Liver (tissue), 8 donors: ENCODE measurements at regions not wholly inside any gene's neighbourhood (a gene's known extent, or its start where the extent isn't known, plus 50 kb on each side); places are given as distances from the start of the nearest gene placed in this dataset.
A peak's percentile ranks its signal among the peaks of the same experiment; 100 is the strongest.

Source experiments
- DNase-seq: peaks from one replicate; pipeline ENCODE4 v3.0.0-alpha.2; 2017; ENCODE audit warnings: low spot score
- H3K27ac ChIP-seq, 2 donors: one replicate each; pipeline ENCODE4 v1.7.0; 2013; ENCODE audit warnings: inconsistent platforms in 2 of 2, low read length in 2 of 2, control low read depth in 1 of 2, low read depth in 1 of 2, mild to moderate bottlenecking in 1 of 2
- H3K27me3 ChIP-seq, 4 donors: one replicate each; pipeline versions ENCODE4 v1.6.1 to v1.7.0; 2013; ENCODE audit warnings: low read length in 3 of 4, inconsistent platforms in 1 of 4, mild to moderate bottlenecking in 1 of 4, moderate library complexity in 1 of 4; ENCODE audit not compliant: control insufficient read depth in 4 of 4, insufficient read depth in 4 of 4
- H3K36me3 ChIP-seq, 4 donors: one replicate each; pipeline versions ENCODE4 v1.6.1 to v1.7.0; 2013; ENCODE audit warnings: low read length in 3 of 4, mild to moderate bottlenecking in 3 of 4, low read depth in 1 of 4, moderate library complexity in 1 of 4; ENCODE audit not compliant: control insufficient read depth in 4 of 4, insufficient read depth in 3 of 4
- H3K4me1 ChIP-seq, 4 donors: one replicate each; pipeline versions ENCODE4 v1.6.1 to v1.7.0; 2013; ENCODE audit warnings: low read length in 3 of 4, mild to moderate bottlenecking in 3 of 4, moderate library complexity in 1 of 4; ENCODE audit not compliant: control insufficient read depth in 4 of 4, insufficient read depth in 4 of 4
- H3K4me3 ChIP-seq, 3 donors: one replicate each; pipeline versions ENCODE4 v1.6.1 to v1.7.0; 2013; ENCODE audit warnings: low read length in 3 of 3, control low read depth in 1 of 3, low read depth in 1 of 3, mild to moderate bottlenecking in 1 of 3
- H3K9ac ChIP-seq, 2 donors: one replicate each; pipeline ENCODE4 v1.7.0; 2013; ENCODE audit warnings: low read length in 2 of 2, mild to moderate bottlenecking in 2 of 2, moderate library complexity in 2 of 2, control low read depth in 1 of 2, low read depth in 1 of 2
- H3K9me3 ChIP-seq, 4 donors: one replicate each; pipeline versions ENCODE4 v1.6.1 to v1.7.0; 2013; ENCODE audit warnings: low read length in 3 of 4; ENCODE audit not compliant: control insufficient read depth in 4 of 4
- EGR1 ChIP-seq, 2 donors: IDR thresholded peaks; 2 replicates each; pipeline ENCODE4 v1.6.1; 2016 to 2018; ENCODE audit warnings: antibody characterized with exemption in 2 of 2, low read depth in 2 of 2
- FOXA1 ChIP-seq: IDR thresholded peaks from 2 replicates; pipeline ENCODE4 v1.6.1; 2016; ENCODE audit warnings: antibody characterized with exemption
- FOXA2 ChIP-seq: IDR thresholded peaks from 2 replicates; pipeline ENCODE4 v1.6.1; 2016; ENCODE audit warnings: antibody characterized with exemption
- GABPA ChIP-seq, 2 donors: IDR thresholded peaks in 1 of 2; conservative IDR thresholded peaks in 1 of 2; 2 replicates each; pipeline ENCODE4 v1.6.1; 2016; ENCODE audit warnings: antibody characterized with exemption in 2 of 2, mild to moderate bottlenecking in 1 of 2, moderate library complexity in 1 of 2
- HNF4A ChIP-seq, 2 donors: conservative IDR thresholded peaks; 2 replicates each; pipeline ENCODE4 v1.6.1; 2016; ENCODE audit warnings: antibody characterized with exemption in 2 of 2, mild to moderate bottlenecking in 2 of 2
- HNF4G ChIP-seq: IDR thresholded peaks from 2 replicates; pipeline ENCODE4 v1.6.1; 2016; ENCODE audit warnings: antibody characterized with exemption
- JUND ChIP-seq, 2 donors: IDR thresholded peaks; 2 replicates each; pipeline ENCODE4 v1.6.1; 2016; ENCODE audit warnings: antibody characterized with exemption in 2 of 2
- NR2F2 ChIP-seq: IDR thresholded peaks from 2 replicates; pipeline ENCODE4 v1.6.1; 2016; ENCODE audit warnings: antibody characterized with exemption
- RAD21 ChIP-seq, 2 donors: IDR thresholded peaks; 2 replicates each; pipeline ENCODE4 v1.6.1; 2016; ENCODE audit warnings: antibody characterized with exemption in 2 of 2, mild to moderate bottlenecking in 2 of 2
- RXRA ChIP-seq, 2 donors: IDR thresholded peaks; 2 replicates each; pipeline ENCODE4 v1.6.1; 2017 to 2018; ENCODE audit warnings: antibody characterized with exemption in 2 of 2, mild to moderate bottlenecking in 1 of 2
- SP1 ChIP-seq: IDR thresholded peaks from 2 replicates; pipeline ENCODE4 v1.6.1; 2018; ENCODE audit warnings: antibody characterized with exemption, mild to moderate bottlenecking
- TAF1 ChIP-seq: conservative IDR thresholded peaks from 2 replicates; pipeline ENCODE4 v1.6.1; 2016; ENCODE audit warnings: antibody characterized with exemption, mild to moderate bottlenecking
- YY1 ChIP-seq: IDR thresholded peaks from 2 replicates; pipeline ENCODE4 v1.6.1; 2016; ENCODE audit warnings: antibody characterized with exemption, mild to moderate bottlenecking
- WGBS: extraction: QIAGEN DNeasy Blood & Tissue Kit; methylation state at CpG from one replicate; pipeline ENCODE4 v1.1.7; 2013; 5-methylcytosine and 5-hydroxymethylcytosine counted together
- TF ChIP-seq, protein P1 (sequence below): IDR thresholded peaks from 2 replicates; pipeline ENCODE4 v1.6.1; 2016; ENCODE audit warnings: antibody characterized with exemption
- TF ChIP-seq, protein P2 (sequence below): IDR thresholded peaks from 2 replicates; pipeline ENCODE4 v1.6.1; 2016; ENCODE audit warnings: antibody characterized with exemption
- TF ChIP-seq, protein P3 (sequence below): IDR thresholded peaks from 2 replicates; pipeline ENCODE4 v1.6.1; 2016; ENCODE audit warnings: antibody characterized with exemption, mild to moderate bottlenecking
- TF ChIP-seq, protein P4 (sequence below): IDR thresholded peaks from 2 replicates; pipeline ENCODE4 v1.6.1; 2016; ENCODE audit warnings: antibody characterized with exemption
- TF ChIP-seq, protein P5 (sequence below): fragments of 150-350 bp; IDR thresholded peaks from 2 replicates; pipeline ENCODE4 v1.5.1; 2017; ENCODE audit warnings: improper control_type of control experiment, low read depth, low read length; ENCODE audit not compliant: missing input control
- donor health status: healthy.
- donor health status: healthy.
- donor health status: healthy.
- donor health status: healthy.
- donor health status: healthy.

DNA sequence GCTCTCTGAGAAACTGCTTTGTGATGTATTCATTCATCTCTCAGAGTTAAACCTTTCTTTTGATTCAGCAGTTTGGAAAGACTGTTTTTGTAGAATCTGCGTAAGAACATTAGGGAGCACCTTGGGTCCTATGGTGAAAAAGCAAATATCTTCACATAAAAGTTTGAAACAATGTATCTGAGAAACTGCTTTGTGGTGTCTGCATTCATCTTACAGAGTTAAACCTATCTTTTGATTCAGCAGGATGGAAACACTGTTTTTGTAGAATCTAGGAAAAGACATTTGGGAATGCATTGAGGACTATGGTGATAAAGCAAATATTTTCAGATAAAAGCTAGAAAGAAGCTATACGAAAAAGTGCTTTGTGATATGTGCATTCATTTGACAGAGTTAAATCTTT lies 361.3 kb downstream of the OR4C45 start:
- TF ChIP-seq, protein P1, sequence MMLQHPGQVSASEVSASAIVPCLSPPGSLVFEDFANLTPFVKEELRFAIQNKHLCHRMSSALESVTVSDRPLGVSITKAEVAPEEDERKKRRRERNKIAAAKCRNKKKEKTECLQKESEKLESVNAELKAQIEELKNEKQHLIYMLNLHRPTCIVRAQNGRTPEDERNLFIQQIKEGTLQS: no peak
- no peak for TF ChIP-seq NR2F2
- TF ChIP-seq TAF1: no peak
- TF ChIP-seq JUND (IDR thresholded peaks at IDR 0.05): no peak
- no peak for TF ChIP-seq FOXA2
- TF ChIP-seq, protein P2, sequence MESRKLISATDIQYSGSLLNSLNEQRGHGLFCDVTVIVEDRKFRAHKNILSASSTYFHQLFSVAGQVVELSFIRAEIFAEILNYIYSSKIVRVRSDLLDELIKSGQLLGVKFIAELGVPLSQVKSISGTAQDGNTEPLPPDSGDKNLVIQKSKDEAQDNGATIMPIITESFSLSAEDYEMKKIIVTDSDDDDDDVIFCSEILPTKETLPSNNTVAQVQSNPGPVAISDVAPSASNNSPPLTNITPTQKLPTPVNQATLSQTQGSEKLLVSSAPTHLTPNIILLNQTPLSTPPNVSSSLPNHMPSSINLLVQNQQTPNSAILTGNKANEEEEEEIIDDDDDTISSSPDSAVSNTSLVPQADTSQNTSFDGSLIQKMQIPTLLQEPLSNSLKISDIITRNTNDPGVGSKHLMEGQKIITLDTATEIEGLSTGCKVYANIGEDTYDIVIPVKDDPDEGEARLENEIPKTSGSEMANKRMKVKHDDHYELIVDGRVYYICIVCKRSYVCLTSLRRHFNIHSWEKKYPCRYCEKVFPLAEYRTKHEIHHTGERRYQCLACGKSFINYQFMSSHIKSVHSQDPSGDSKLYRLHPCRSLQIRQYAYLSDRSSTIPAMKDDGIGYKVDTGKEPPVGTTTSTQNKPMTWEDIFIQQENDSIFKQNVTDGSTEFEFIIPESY: no peak
- TF ChIP-seq SP1: no peak
- no peak for TF ChIP-seq HNF4A (conservative IDR thresholded peaks at IDR 0.05)
- TF ChIP-seq RAD21 (IDR thresholded peaks at IDR 0.05): no peak
- TF ChIP-seq RXRA (IDR thresholded peaks at IDR 0.05): no peak
- TF ChIP-seq, protein P3, sequence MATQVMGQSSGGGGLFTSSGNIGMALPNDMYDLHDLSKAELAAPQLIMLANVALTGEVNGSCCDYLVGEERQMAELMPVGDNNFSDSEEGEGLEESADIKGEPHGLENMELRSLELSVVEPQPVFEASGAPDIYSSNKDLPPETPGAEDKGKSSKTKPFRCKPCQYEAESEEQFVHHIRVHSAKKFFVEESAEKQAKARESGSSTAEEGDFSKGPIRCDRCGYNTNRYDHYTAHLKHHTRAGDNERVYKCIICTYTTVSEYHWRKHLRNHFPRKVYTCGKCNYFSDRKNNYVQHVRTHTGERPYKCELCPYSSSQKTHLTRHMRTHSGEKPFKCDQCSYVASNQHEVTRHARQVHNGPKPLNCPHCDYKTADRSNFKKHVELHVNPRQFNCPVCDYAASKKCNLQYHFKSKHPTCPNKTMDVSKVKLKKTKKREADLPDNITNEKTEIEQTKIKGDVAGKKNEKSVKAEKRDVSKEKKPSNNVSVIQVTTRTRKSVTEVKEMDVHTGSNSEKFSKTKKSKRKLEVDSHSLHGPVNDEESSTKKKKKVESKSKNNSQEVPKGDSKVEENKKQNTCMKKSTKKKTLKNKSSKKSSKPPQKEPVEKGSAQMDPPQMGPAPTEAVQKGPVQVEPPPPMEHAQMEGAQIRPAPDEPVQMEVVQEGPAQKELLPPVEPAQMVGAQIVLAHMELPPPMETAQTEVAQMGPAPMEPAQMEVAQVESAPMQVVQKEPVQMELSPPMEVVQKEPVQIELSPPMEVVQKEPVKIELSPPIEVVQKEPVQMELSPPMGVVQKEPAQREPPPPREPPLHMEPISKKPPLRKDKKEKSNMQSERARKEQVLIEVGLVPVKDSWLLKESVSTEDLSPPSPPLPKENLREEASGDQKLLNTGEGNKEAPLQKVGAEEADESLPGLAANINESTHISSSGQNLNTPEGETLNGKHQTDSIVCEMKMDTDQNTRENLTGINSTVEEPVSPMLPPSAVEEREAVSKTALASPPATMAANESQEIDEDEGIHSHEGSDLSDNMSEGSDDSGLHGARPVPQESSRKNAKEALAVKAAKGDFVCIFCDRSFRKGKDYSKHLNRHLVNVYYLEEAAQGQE: no peak
- TF ChIP-seq FOXA1: no peak
- TF ChIP-seq EGR1 (IDR thresholded peaks at IDR 0.05; ENCODE audit: low read depth in 2 of 2): no peak
- no peak for TF ChIP-seq YY1
- TF ChIP-seq, protein P4, sequence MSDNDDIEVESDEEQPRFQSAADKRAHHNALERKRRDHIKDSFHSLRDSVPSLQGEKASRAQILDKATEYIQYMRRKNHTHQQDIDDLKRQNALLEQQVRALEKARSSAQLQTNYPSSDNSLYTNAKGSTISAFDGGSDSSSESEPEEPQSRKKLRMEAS: no peak
- TF ChIP-seq, protein P5, sequence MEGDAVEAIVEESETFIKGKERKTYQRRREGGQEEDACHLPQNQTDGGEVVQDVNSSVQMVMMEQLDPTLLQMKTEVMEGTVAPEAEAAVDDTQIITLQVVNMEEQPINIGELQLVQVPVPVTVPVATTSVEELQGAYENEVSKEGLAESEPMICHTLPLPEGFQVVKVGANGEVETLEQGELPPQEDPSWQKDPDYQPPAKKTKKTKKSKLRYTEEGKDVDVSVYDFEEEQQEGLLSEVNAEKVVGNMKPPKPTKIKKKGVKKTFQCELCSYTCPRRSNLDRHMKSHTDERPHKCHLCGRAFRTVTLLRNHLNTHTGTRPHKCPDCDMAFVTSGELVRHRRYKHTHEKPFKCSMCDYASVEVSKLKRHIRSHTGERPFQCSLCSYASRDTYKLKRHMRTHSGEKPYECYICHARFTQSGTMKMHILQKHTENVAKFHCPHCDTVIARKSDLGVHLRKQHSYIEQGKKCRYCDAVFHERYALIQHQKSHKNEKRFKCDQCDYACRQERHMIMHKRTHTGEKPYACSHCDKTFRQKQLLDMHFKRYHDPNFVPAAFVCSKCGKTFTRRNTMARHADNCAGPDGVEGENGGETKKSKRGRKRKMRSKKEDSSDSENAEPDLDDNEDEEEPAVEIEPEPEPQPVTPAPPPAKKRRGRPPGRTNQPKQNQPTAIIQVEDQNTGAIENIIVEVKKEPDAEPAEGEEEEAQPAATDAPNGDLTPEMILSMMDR: no peak
- no peak for TF ChIP-seq HNF4G
- no peak overlapping the region for H3K9ac ChIP-seq
- H3K36me3 ChIP-seq: no peaks in the 10 kb centered on the region
- H3K4me1 ChIP-seq: no peaks in the 10 kb centered on the region
- H3K27me3 ChIP-seq: no peaks in the 10 kb centered on the region
- DNase-seq: no peak
- WGBS: 85% methylated on average over 2 of the region's 2 CpGs
- no peak overlapping the region for H3K27ac ChIP-seq
- peak overlapping the region in 1 of 3 donors; percentile 18 for H3K4me3 ChIP-seq
- peaks cover 8 to 60% (median 25%) of the 10 kb centered on the region in 4 donors for H3K9me3 ChIP-seq

DNA sequence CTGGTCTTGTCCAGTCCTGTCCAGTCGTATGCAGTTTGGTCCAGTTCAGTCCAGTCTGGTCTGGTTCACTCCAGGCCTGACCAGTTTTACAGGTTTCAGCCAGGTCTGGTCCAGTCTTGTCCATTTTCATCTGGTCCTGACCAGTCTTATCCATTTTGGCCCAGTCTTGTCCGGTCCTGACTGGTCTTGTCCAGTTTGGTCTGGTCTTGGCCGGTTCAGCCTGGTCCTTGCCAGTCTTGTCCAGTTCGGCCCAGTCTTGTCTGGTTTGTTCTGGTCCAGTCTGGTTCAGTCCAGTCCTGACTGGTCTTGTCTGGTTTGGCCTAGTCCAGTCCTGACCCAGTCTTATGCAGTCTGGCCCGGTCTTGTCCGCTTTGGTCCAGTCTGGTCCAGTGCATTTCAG lies 380.2 kb downstream of the OR4C45 start:
- no peak for DNase-seq
- Histone ChIP-seq H3K4me3 (peak overlapping the region in 1 of 3 donors; percentile 6), H3K36me3 (no peaks in the 10 kb centered on the region), H3K9ac (no peak overlapping the region), H3K9me3 (peaks cover 0 to 8% (median 5%) of the 10 kb centered on the region in 4 donors), H3K4me1 (no peaks in the 10 kb centered on the region), H3K27ac (no peak overlapping the region), H3K27me3 (no peaks in the 10 kb centered on the region)
- WGBS: 72% methylated on average over 6 of the region's 6 CpGs
- TF ChIP-seq RXRA (IDR thresholded peaks at IDR 0.05) (no peak), GABPA (IDR thresholded peaks at IDR 0.05 in 1 of 2, conservative IDR thresholded peaks at IDR 0.05 in 1 of 2) (no peak), NR2F2 (no peak), SP1 (no peak), FOXA2 (no peak), EGR1 (IDR thresholded peaks at IDR 0.05; ENCODE audit: low read depth in 2 of 2) (no peak), YY1 (no peak), JUND (IDR thresholded peaks at IDR 0.05) (no peak), RAD21 (IDR thresholded peaks at IDR 0.05) (no peak), HNF4G (no peak), TAF1 (no peak)
- TF ChIP-seq, protein P1: no peak
- TF ChIP-seq, protein P3: no peak
